ENCODE measurements at regions not wholly inside any gene's neighbourhood (a gene's known extent, or its start where the extent isn't known, plus 50 kb on each side); places are given as distances from the start of the nearest gene placed in this dataset.
"Not testable (repeated sequence)": the region's sequence is repeated elsewhere in the genome, so short reads cannot be mapped to it uniquely, and the experiment has no call there.

- no peak for DNase-seq
Observed at GRCh38 chr12:127480775-127481314, 786.1 kb upstream of the TMEM132C start.

- DNase-seq, result no peak
Observed at GRCh38 chr12:127482950-127483349, 784.0 kb upstream of the TMEM132C start.

GRCh38 chr12:127485528-127485927 is 781.4 kb upstream of the TMEM132C start:
- no peak for DNase-seq

GRCh38 chr12:127487031-127487430 is 779.9 kb upstream of the TMEM132C start:
- DNase-seq, result no peak

GRCh38 chr12:127489061-127489460 is 777.9 kb upstream of the TMEM132C start:
- no peak for DNase-seq

GRCh38 chr12:127494961-127495915 is 771.7 kb upstream of the TMEM132C start:
- DNase-seq, result no peak

GRCh38 chr12:127496255-127496654 is 770.7 kb upstream of the TMEM132C start:
- DNase-seq, result no peak

GRCh38 chr12:127500512-127501035 is 766.4 kb upstream of the TMEM132C start:
- no peak for DNase-seq

- no peak for DNase-seq
Observed at GRCh38 chr12:127501916-127502315, 765.1 kb upstream of the TMEM132C start.

- DNase-seq, result no peak
Observed at GRCh38 chr12:127503246-127503645, 763.7 kb upstream of the TMEM132C start.

- not testable (repeated sequence) for DNase-seq
Observed at GRCh38 chr12:127503996-127504395, 763.0 kb upstream of the TMEM132C start.

GRCh38 chr12:127504874-127505273 is 762.1 kb upstream of the TMEM132C start:
- no peak for DNase-seq

GRCh38 chr12:127507341-127507740 is 759.6 kb upstream of the TMEM132C start:
- DNase-seq, result no peak

- DNase-seq, result no peak
Observed at GRCh38 chr12:127509066-127509778, 757.7 kb upstream of the TMEM132C start.

GRCh38 chr12:127515941-127516340 is 751.0 kb upstream of the TMEM132C start:
- DNase-seq, result no peak

GRCh38 chr12:127516467-127516866 is 750.5 kb upstream of the TMEM132C start:
- DNase-seq, result no peak

- DNase-seq, result no peak
Observed at GRCh38 chr12:127519779-127520178, 747.2 kb upstream of the TMEM132C start.

GRCh38 chr12:127526925-127527324 is 740.0 kb upstream of the TMEM132C start:
- no peak for DNase-seq

- DNase-seq, result no peak
Observed at GRCh38 chr12:127528551-127528950, 738.4 kb upstream of the TMEM132C start.

GRCh38 chr12:127531542-127531941 is 735.4 kb upstream of the TMEM132C start:
- DNase-seq, result no peak

GRCh38 chr12:127533353-127533752 is 733.6 kb upstream of the TMEM132C start:
- DNase-seq, result no peak

- no peak for DNase-seq
Observed at GRCh38 chr12:127536833-127537428, 730.0 kb upstream of the TMEM132C start.

- no peak for DNase-seq
Observed at GRCh38 chr12:127538316-127538715, 728.7 kb upstream of the TMEM132C start.

Data from activated CD8-positive, alpha-beta memory T cell treated with anti-CD3 and anti-CD28 coated beads, Interleukin-2, amount 50 U/mL, for 48 hours (primary cell).